Glutamatergic neuron (in vitro differentiated cells): ENCODE measurements at regions not wholly inside any gene's neighbourhood (a gene's known extent, or its start where the extent isn't known, plus 50 kb on each side); places are given as distances from the start of the nearest gene placed in this dataset.

ENCODE experiments used
- DNase-seq: peaks from one replicate; pipeline ENCODE4 v3.0.0; 2022
- H3K27ac Mint-ChIP-seq: one replicate; pipeline ENCODE4 v1.8.0; 2020; ENCODE audit warnings: mild to moderate bottlenecking, mixed read lengths, inconsistent platforms; ENCODE audit not compliant: unreplicated experiment
- H3K27me3 Mint-ChIP-seq: one replicate; pipeline ENCODE4 v1.8.0; 2020; ENCODE audit warnings: mild to moderate bottlenecking, moderate library complexity, mixed read lengths, inconsistent platforms; ENCODE audit not compliant: unreplicated experiment
- H3K36me3 Mint-ChIP-seq: one replicate; pipeline ENCODE4 v1.8.0; 2020; ENCODE audit warnings: mild to moderate bottlenecking, mixed read lengths, inconsistent platforms; ENCODE audit not compliant: unreplicated experiment
- H3K4me1 Mint-ChIP-seq: one replicate; pipeline ENCODE4 v1.8.0; 2020; ENCODE audit warnings: mild to moderate bottlenecking, low read depth, mixed read lengths, inconsistent platforms; ENCODE audit not compliant: unreplicated experiment
- H3K4me3 Mint-ChIP-seq: one replicate; pipeline ENCODE4 v1.8.0; 2020; ENCODE audit warnings: mild to moderate bottlenecking, mixed read lengths, inconsistent platforms; ENCODE audit not compliant: unreplicated experiment
- H3K9me3 Mint-ChIP-seq: one replicate; pipeline ENCODE4 v1.8.0; 2020; ENCODE audit warnings: mild to moderate bottlenecking, moderate library complexity, mixed read lengths, inconsistent platforms; ENCODE audit not compliant: unreplicated experiment
- CTCF ChIP-seq: fragments of 200-600 bp; sonication (generic); IDR thresholded peaks from one replicate; pipeline ENCODE4 v1.5.0; 2021; ENCODE audit not compliant: partially characterized antibody, unreplicated experiment

GRCh38 chr14:101249676-101250036 is 311.6 kb upstream of the DIO3 start:
- Mint-ChIP-seq H3K4me1 (no peaks in the 10 kb centered on the region), H3K9me3 (peaks cover 2% of the 10 kb centered on the region), H3K27me3 (peaks cover 7% of the 10 kb centered on the region), H3K4me3 (no peak overlapping the region), H3K36me3 (no peaks in the 10 kb centered on the region), H3K27ac (no peak overlapping the region)
- TF ChIP-seq CTCF, result no peak
- DNase-seq, result no peak

- TF ChIP-seq CTCF, result no peak
These were observed 310.9 kb upstream of the DIO3 start for GRCh38 chr14:101250336-101250947.

GRCh38 chr14:101250948-101251811 is 310.1 kb upstream of the DIO3 start:
- H3K27me3 Mint-ChIP-seq, result peaks cover 10% of the 10 kb centered on the region
- H3K9me3 Mint-ChIP-seq, result peaks cover 2% of the 10 kb centered on the region

More at GRCh38 chr14:101250336-101250947, 310.9 kb upstream of the DIO3 start:
- no peak overlapping the region for H3K4me3 Mint-ChIP-seq
- peaks cover 2% of the 10 kb centered on the region for H3K9me3 Mint-ChIP-seq
- H3K27me3 Mint-ChIP-seq, result peaks cover 8% of the 10 kb centered on the region
- no peak overlapping the region for H3K27ac Mint-ChIP-seq
- DNase-seq, result no peak
- H3K4me1 Mint-ChIP-seq, result no peaks in the 10 kb centered on the region
- no peaks in the 10 kb centered on the region for H3K36me3 Mint-ChIP-seq

GRCh38 chr14:101251812-101252442 is 309.4 kb upstream of the DIO3 start:
- Mint-ChIP-seq H3K27ac (no peak overlapping the region), H3K9me3 (peaks cover 2% of the 10 kb centered on the region), H3K27me3 (peaks cover 10% of the 10 kb centered on the region), H3K4me1 (no peaks in the 10 kb centered on the region), H3K4me3 (no peak overlapping the region), H3K36me3 (no peaks in the 10 kb centered on the region)
- TF ChIP-seq CTCF, result no peak
- DNase-seq, result no peak

More at GRCh38 chr14:101250948-101251811, 310.1 kb upstream of the DIO3 start:
- Mint-ChIP-seq H3K4me3 (no peak overlapping the region), H3K36me3 (no peaks in the 10 kb centered on the region), H3K27ac (no peak overlapping the region), H3K4me1 (no peaks in the 10 kb centered on the region)
- no peak for TF ChIP-seq CTCF
- no peak for DNase-seq
